ENCODE measurements at regions not wholly inside any gene's neighbourhood (a gene's known extent, or its start where the extent isn't known, plus 50 kb on each side); places are given as distances from the start of the nearest gene placed in this dataset.

DNA sequence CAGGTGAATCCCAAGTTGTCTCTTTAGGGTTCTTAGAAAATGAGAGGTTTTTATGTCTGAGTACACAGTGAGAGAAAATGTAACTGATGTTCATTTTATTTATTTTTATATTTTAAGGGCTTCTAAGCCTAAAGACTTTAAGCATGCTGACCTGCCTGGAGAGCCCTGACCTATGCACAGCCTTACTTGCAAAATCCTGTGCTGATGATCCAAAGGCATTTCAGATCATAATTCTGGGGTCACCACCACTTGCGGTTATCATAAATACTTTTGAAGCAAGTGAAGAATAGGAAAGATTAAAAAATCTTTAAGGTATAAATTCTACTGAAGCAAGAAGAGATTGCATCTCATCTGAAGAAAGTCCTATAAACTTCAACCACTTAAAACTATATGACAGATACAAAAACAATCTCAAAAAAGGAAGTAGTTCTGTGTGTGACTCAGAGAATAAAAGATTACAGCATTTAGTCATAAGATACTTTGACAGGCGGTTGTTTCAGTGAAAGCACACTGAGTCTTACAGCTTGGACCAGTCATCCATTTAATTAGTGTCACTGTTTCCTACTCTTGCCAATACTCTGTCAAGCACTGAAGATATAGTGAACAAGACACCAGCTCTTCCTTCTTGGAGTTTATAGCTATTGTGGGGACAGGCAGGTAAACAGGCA, 245.2 kb upstream of the DIPK2B start:
- TF ChIP-seq, protein P1, sequence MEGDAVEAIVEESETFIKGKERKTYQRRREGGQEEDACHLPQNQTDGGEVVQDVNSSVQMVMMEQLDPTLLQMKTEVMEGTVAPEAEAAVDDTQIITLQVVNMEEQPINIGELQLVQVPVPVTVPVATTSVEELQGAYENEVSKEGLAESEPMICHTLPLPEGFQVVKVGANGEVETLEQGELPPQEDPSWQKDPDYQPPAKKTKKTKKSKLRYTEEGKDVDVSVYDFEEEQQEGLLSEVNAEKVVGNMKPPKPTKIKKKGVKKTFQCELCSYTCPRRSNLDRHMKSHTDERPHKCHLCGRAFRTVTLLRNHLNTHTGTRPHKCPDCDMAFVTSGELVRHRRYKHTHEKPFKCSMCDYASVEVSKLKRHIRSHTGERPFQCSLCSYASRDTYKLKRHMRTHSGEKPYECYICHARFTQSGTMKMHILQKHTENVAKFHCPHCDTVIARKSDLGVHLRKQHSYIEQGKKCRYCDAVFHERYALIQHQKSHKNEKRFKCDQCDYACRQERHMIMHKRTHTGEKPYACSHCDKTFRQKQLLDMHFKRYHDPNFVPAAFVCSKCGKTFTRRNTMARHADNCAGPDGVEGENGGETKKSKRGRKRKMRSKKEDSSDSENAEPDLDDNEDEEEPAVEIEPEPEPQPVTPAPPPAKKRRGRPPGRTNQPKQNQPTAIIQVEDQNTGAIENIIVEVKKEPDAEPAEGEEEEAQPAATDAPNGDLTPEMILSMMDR (IDR thresholded peaks at IDR 0.05; ENCODE audit: borderline replicate concordance, extremely low read depth, low read length, poor library complexity, severe bottlenecking): no peak
- TF ChIP-seq EZH2 (IDR thresholded peaks at IDR 0.05; ENCODE audit: borderline replicate concordance, low read depth, low read length, severe bottlenecking): no peak
